Panc1 (cell line): ENCODE measurements at regions not wholly inside any gene's neighbourhood (a gene's known extent, or its start where the extent isn't known, plus 50 kb on each side); places are given as distances from the start of the nearest gene placed in this dataset.
"Not testable (repeated sequence)": the region's sequence is repeated elsewhere in the genome, so short reads cannot be mapped to it uniquely, and the experiment has no call there.

ENCODE experiments used
- ATAC-seq: fragments of 200-7000 bp; cut with Tn5 transposase; 2 replicates; pipeline ENCODE4 v1.9.1; 2020; ENCODE audit warnings: mild to moderate bottlenecking, moderate library complexity
- BruUV-seq: library from RNA; stranded (reverse); fragments of 400-500 nt; replicated peaks from 2 replicates; lab custom pipeline; 2021; lab: Mats Ljungman, UMichigan
- CTCF ChIA-PET: fragments of 300-600 bp; sonication (Branson Sonifier 250); formaldehyde crosslinking; loops from one replicate; lab custom pipeline; 2022; ENCODE audit warnings: antibody characterized with exemption; lab: Charles Lee
- POLR2A ChIA-PET: fragments of 300-600 bp; sonication (Branson Sonifier 250); formaldehyde crosslinking; loops from one replicate; lab custom pipeline; 2022; ENCODE audit warnings: antibody characterized with exemption; lab: Charles Lee
- DNase-seq: peaks from one replicate; pipeline ENCODE4 v3.0.0-alpha.2; 2010; ENCODE audit warnings: low read depth, low spot score
- H3K27ac ChIP-seq: 2 replicates; pipeline ENCODE4 v1.5.1; 2011; ENCODE audit warnings: mild to moderate bottlenecking, low read length, inconsistent platforms
- H3K27me3 ChIP-seq: fragments of 200-500 bp; sonication (Bioruptor generic); 2 replicates; pipeline ENCODE4 v1.6.0; 2014; ENCODE audit warnings: low read length, inconsistent platforms; ENCODE audit not compliant: control insufficient read depth, insufficient read depth
- H3K36me3 ChIP-seq: fragments of 200-500 bp; sonication (Bioruptor generic); 2 replicates; pipeline ENCODE4 v1.5.1; 2014; ENCODE audit warnings: inconsistent platforms, mild to moderate bottlenecking, low read length, moderate library complexity; ENCODE audit not compliant: control insufficient read depth, insufficient read depth
- H3K4me1 ChIP-seq: 2 replicates; pipeline ENCODE4 v1.5.1; 2011; ENCODE audit warnings: inconsistent platforms, mild to moderate bottlenecking, low read length, moderate library complexity; ENCODE audit not compliant: control insufficient read depth, insufficient read depth
- H3K4me3 ChIP-seq, 2 experiments: 2 replicates each; pipeline ENCODE4 v1.5.1; 2011 to 2012; ENCODE audit warnings: low read depth in 2 of 2, low read length in 2 of 2, mild to moderate bottlenecking in 2 of 2, inconsistent platforms in 1 of 2, moderate library complexity in 1 of 2
- H3K9me3 ChIP-seq: fragments of 200-500 bp; sonication (Bioruptor generic); 2 replicates; pipeline ENCODE4 v1.5.1; 2014; ENCODE audit warnings: low read depth, mild to moderate bottlenecking, inconsistent platforms, low read length, moderate library complexity; ENCODE audit not compliant: control insufficient read depth, insufficient read depth
- CTCF ChIP-seq: fragments of 450-650 bp; IDR thresholded peaks from 2 replicates; pipeline ENCODE4 v1.5.1; 2017; ENCODE audit warnings: mild to moderate bottlenecking
- POLR2AphosphoS5 ChIP-seq: IDR thresholded peaks from 2 replicates; pipeline ENCODE4 v1.6.1; 2012; ENCODE audit warnings: mild to moderate bottlenecking, low read depth, low read length, moderate library complexity
- SIN3A ChIP-seq: IDR thresholded peaks from 2 replicates; pipeline ENCODE4 v1.6.1; 2012; ENCODE audit warnings: low read depth, mild to moderate bottlenecking, low read length, moderate library complexity, borderline replicate concordance; ENCODE audit not compliant: insufficient read depth
- TCF7L2 ChIP-seq: IDR thresholded peaks from 2 replicates; pipeline ENCODE4 v1.6.1; 2011; ENCODE audit warnings: mild to moderate bottlenecking, low read depth, low read length, inconsistent platforms
- in situ Hi-C: cut with HindIII; loops from 2 replicates; pipeline ENCODE4 v1.10.0; 2016; ENCODE audit warnings: low sequenced_read_pairs, low pct_unique_long_range_greater_than_20kb
- intact Hi-C: fragments of 100-400 bp; cut with micrococcal nuclease; formaldehyde crosslinking; loops from one replicate; pipeline ENCODE4 v1.10.0; 2022; ENCODE audit not compliant: unreplicated experiment
- TF ChIP-seq, protein P1 (sequence below), 2 experiments: IDR thresholded peaks; 2 replicates each; pipeline ENCODE4 v1.6.1; 2011 to 2012; ENCODE audit warnings: low read depth in 2 of 2, control low read depth in 1 of 2, low read length in 1 of 2, mild to moderate bottlenecking in 1 of 2, moderate library complexity in 1 of 2; ENCODE audit not compliant: insufficient read depth in 1 of 2

DNA sequence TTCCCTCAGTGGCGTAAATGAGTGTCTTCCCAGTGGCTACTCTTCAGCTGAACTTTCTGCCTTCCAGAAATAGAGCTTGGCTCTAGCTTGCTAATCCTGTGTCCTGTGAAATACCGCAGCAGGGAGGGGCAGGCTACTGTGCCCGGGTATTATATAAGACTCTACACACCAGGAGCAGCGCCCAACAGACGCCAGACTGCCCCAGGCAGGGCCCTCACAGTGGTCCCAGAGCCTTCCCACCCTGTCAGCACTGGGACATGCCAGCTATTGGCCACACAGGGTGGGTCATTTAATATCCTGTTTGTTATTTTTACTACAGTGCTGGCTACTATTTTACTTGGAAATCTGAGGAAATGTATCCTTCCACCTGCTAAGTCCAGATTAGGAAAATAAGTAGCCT, 121.0 kb downstream of the FEM1C start:
- no peak for ATAC-seq
- DNase-seq, result no peak
- no peaks in the 10 kb centered on the region for H3K4me1 ChIP-seq
- ChIA-PET POLR2A (no interaction called here), CTCF (no interaction called here)
- TF ChIP-seq CTCF (no peak), POLR2AphosphoS5 (no peak), TCF7L2 (no peak), SIN3A (no peak)
- TF ChIP-seq, protein P1, sequence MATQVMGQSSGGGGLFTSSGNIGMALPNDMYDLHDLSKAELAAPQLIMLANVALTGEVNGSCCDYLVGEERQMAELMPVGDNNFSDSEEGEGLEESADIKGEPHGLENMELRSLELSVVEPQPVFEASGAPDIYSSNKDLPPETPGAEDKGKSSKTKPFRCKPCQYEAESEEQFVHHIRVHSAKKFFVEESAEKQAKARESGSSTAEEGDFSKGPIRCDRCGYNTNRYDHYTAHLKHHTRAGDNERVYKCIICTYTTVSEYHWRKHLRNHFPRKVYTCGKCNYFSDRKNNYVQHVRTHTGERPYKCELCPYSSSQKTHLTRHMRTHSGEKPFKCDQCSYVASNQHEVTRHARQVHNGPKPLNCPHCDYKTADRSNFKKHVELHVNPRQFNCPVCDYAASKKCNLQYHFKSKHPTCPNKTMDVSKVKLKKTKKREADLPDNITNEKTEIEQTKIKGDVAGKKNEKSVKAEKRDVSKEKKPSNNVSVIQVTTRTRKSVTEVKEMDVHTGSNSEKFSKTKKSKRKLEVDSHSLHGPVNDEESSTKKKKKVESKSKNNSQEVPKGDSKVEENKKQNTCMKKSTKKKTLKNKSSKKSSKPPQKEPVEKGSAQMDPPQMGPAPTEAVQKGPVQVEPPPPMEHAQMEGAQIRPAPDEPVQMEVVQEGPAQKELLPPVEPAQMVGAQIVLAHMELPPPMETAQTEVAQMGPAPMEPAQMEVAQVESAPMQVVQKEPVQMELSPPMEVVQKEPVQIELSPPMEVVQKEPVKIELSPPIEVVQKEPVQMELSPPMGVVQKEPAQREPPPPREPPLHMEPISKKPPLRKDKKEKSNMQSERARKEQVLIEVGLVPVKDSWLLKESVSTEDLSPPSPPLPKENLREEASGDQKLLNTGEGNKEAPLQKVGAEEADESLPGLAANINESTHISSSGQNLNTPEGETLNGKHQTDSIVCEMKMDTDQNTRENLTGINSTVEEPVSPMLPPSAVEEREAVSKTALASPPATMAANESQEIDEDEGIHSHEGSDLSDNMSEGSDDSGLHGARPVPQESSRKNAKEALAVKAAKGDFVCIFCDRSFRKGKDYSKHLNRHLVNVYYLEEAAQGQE (IDR thresholded peaks at IDR 0.05; ENCODE audit: insufficient read depth in 1 of 2, low read depth in 2 of 2, low read length in 1 of 2), result no peak
- H3K27me3 ChIP-seq, result no peaks in the 10 kb centered on the region; the same call in 1 of the 2 replicates
- H3K9me3 ChIP-seq, result no peaks in the 10 kb centered on the region
- intact Hi-C loops, result no loop called here
- BruUV-seq, result no TSS peak
- H3K4me3 ChIP-seq, result no peak overlapping the region
- in situ Hi-C loops, result no loop called here
- no peaks in the 10 kb centered on the region for H3K36me3 ChIP-seq
- no peak overlapping the region for H3K27ac ChIP-seq

GRCh38 chr5:115423051-115423450, 121.5 kb downstream of the FEM1C start:
- ATAC-seq, result no peak
- H3K4me3 ChIP-seq, result no peak overlapping the region
- POLR2A ChIA-PET, result no interaction called here
- CTCF ChIA-PET, result no interaction called here
- TF ChIP-seq, protein P1 (IDR thresholded peaks at IDR 0.05; ENCODE audit: insufficient read depth in 1 of 2, low read depth in 2 of 2, low read length in 1 of 2), result no peak
- TF ChIP-seq CTCF, result no peak
- TF ChIP-seq SIN3A, result no peak
- TF ChIP-seq TCF7L2, result no peak
- no peak for TF ChIP-seq POLR2AphosphoS5
- DNase-seq, result no peak
- no peaks in the 10 kb centered on the region; the same call in 1 of the 2 replicates for H3K27me3 ChIP-seq
- no TSS peak for BruUV-seq
- no peaks in the 10 kb centered on the region for H3K4me1 ChIP-seq
- no peaks in the 10 kb centered on the region for H3K9me3 ChIP-seq
- H3K36me3 ChIP-seq, result no peaks in the 10 kb centered on the region
- in situ Hi-C loops, result no loop called here
- no peak overlapping the region for H3K27ac ChIP-seq
- intact Hi-C loops, result no loop called here

DNA sequence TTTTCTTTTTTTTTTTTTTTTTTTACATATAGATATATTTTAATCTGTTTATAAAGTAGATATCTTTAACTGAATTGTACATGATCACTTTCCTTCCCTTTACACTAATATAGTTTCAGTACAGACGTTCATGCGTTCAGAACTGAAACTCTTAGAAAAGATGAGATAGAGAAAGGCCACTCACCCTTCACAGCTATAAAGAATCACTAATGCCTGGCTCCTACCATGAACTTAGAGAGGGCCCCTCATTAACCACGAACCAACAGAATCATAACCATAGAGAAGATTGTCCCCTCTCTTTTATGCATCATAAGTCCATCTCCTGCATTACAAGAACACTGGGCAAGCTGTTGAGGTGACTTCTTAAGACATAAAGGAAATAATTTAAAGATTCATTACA, 123.8 kb downstream of the FEM1C start:
- intact Hi-C loops, CTCF ChIA-PET: not testable (repeated sequence)

More for the DNA sequence above, 123.8 kb downstream of the FEM1C start:
- H3K27ac ChIP-seq, in situ Hi-C loops, DNase-seq, H3K4me3 ChIP-seq, POLR2A ChIA-PET, BruUV-seq, H3K4me1 ChIP-seq, H3K9me3 ChIP-seq, ATAC-seq, H3K36me3 ChIP-seq, H3K27me3 ChIP-seq: not testable (repeated sequence)
